Glomerular visceral epithelial cell (primary cell): ENCODE measurements at regions not wholly inside any gene's neighbourhood (a gene's known extent, or its start where the extent isn't known, plus 50 kb on each side); places are given as distances from the start of the nearest gene placed in this dataset.
"Not testable (repeated sequence)": the region's sequence is repeated elsewhere in the genome, so short reads cannot be mapped to it uniquely, and the experiment has no call there.

Source experiments
- DNase-seq: peaks from one replicate; pipeline ENCODE4 v3.0.0-alpha.2; 2016; ENCODE audit errors: extremely low spot score

DNA sequence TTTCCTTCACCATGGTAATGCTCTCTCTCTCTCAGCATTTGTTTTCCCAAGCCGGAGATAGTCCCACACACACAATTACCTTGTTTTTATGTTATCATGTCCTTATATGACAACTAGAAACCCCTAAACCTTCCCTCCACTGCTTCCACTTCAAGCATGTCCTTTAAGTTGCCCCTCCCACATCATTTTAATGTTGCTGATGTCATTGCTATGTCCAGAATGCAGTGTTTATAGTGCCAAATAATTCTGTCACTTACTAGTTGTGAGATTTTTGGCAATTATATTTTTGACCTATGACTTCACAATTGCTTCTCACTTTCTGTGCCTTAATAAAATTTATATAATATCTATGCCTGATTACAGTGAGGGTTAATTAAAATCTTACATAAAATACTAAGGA lies 645.9 kb downstream of the XPNPEP1 start:
- no peak for DNase-seq

DNA sequence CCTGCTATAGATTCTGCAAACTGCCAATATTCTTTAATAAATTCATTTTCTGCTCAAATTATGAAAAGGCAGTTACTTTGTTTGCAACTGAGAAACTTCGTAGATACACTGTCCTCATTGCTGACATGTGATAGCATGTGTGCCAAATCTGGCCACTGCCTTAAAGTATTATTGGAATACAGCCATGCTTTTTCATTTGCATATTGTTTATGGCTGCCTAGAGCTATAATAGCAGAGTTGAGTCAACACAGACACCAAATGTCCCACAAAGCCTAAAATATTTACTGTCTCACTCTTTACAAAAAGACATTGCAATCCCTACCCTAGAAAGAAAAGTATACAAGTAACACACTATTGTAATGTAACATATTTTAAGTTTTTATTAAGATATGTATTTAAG lies 647.4 kb downstream of the XPNPEP1 start:
- no peak for DNase-seq

DNA sequence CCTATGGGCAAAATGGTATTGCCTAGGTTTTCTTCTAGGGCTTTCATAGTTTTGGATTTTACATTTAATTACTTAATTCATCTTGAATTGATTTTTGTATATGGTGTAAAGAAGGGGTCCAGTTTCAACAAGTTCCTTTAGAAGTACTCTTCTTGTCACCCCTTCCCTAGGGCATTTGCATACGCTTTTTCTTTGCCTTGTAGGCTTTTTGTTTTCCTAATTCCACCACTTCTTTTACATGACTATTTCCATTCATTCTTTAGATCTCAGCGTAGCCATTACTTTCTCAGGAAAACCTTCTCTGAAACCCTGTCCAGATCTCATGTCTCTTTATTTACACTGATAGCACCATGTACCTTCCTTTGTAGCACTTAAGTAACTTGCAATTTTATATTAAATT lies 648.6 kb downstream of the XPNPEP1 start:
- no peak for DNase-seq

DNA sequence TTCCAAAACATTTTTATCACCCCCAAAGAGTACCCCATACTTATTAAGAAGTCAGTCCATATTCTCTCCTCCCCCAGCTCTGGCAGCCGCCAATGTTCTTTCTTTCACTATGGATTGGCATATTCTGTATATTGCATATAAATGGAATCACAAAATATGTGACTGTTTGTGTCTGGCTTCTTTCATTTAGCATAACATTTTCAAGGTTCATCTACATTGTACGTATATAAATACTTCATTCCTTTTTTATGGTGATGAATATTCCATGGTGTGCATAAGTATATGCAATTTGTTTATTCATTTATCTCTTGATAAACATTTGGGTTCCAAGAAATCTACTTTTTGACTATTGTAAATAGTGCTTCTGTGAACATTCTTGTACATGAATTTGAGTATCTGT lies 653.1 kb downstream of the XPNPEP1 start:
- DNase-seq: no peak

DNA sequence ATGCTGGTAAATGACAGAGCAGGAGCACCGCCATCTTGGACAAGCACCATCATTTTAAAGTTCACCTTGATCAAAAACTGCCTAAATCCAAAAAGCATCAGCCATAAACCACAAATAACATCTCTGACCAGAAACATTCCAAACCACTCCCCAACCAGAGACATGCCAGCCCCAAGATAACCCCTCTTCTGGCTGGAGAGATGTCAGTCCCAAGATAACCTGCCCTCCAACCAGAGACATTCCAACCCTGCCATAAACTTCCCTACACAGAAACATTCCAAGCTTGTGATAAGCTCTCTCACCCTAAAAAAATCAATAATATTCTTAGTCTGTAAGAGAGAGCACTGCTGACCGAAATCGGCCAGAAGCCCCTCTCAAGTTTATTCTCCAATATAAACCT lies 659.3 kb downstream of the XPNPEP1 start:
- DNase-seq: no peak

DNA sequence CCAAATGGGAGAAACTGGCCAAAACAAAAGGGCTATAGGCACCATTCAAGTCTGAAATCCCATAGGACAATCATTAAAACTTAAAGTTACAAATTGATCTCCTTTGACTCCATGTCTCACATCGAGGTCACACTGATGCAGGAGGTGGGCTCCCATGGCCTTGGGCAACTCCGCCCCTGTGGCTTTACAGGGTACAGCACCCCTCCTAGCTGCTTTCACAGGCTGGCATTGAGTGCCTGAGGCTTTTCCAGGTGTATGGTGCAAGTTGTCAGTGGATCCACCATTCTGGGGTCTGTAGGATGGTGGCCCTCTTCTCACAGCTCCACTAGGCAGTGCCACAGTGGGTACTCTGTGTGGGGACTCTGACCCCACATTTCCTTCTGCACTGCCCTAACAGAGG lies 662.1 kb downstream of the XPNPEP1 start:
- no peak for DNase-seq

DNA sequence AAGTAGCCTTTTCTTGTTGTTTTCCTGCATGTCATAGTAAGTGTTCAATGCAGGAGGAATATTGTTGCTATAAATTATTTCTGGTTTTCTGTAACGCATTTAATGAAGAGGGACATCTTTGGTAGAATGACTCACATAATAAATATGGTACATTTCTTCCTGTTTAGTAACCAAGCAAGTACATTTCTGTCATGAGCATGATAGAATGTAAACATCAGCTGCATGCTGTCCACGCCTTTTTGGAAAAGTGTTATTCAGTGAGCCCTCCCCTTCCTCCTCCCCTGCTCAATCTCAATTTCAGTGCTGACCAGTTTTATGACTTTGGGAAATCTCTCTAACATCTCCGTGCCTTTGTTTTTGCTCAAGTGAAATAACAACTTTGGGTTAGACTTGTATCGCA lies 664.0 kb downstream of the XPNPEP1 start:
- no peak for DNase-seq

DNA sequence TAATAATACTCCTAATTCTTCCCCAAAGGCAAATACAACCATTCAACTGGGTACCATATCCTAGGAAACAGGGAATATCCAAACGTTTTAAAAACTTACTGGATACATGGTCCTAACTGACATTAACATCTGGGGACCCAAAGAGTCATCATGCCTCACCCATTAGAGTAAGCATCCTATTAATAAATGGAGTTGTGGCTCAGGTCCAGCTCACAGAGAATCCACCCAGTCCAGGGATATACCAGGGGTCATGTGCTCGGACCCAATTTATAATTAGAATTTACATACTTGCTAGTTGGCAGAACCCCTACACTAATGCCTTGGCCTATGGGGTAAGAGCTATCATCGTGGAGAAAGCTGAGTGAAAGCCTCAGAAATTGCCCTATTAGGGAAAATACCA lies 670.0 kb downstream of the XPNPEP1 start:
- DNase-seq: no peak

DNA sequence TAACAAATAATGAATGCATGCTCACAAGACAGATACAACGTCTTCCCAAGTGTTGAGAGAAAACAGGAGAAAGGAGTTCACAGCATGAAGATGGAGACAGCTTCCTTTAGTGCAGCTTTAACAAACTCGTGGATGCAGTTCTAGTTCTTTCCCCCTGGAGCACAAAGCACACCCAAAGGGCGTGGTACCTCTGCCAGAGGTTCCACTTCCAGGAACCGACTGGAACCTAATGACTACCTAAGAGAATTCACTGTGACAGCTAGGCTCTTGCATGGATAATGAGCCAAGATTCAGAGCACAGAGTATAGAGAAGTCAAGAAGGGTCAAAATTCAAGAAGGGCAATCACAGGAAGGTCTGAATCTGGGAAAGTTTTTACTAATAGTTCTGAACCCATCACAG lies 673.2 kb downstream of the XPNPEP1 start:
- DNase-seq: no peak

DNA sequence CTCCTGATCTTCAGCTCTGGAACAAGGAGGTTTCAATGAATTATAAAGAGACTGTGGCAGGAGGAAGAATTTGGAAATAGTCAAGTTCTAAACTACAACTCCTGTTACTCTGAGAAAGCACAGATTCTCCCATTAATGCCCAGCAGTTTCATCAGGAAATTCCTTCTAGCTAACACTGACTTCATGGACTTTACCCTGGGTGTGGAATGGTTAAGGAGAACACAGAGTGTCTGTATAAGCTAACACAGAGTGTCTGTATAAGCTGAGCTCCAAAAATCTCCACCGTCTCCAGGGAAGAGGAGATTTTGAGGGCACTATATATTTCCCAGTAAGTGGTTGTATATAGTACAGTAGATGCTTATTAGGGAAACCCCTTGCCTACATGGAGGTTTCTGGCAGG lies 675.5 kb downstream of the XPNPEP1 start:
- no peak for DNase-seq

DNA sequence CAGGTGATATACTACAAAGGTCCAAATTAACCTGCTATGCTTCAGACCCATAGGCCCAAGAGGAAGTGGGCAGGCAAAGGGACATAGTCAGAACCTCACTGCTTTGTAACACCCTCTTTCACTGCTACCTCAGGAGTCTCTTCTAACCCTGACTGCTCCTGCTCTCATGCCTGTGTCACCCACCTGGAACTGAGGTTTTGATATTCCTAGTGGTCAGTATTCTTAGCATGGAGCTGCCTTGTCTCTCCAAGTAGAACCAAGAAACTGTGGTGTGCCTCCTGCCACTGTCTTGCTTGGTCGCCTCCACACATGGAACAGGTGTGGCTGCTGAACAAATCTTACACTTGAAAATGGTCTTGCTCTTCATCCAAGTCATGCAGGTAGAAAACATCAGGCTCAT lies 677.5 kb downstream of the XPNPEP1 start:
- DNase-seq: no peak

DNA sequence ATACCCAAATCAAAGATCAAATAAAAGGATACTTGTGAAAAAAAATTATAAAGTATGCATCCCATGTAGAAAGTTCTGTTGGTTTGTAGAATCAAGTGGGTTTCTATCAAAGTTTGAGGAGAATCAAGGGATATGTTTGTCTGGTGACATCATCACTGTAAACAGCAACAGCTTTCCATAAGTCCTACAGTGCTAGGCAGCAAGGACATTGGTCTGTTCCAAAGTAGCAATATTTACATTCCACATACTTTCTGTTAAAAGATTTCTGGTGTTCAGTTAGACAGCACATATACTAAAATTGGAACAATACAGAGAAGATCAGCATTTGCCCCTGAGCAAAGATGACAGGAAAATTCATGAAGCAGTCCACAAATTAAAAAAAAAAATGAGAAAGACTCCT lies 683.9 kb downstream of the XPNPEP1 start:
- DNase-seq: no peak

DNA sequence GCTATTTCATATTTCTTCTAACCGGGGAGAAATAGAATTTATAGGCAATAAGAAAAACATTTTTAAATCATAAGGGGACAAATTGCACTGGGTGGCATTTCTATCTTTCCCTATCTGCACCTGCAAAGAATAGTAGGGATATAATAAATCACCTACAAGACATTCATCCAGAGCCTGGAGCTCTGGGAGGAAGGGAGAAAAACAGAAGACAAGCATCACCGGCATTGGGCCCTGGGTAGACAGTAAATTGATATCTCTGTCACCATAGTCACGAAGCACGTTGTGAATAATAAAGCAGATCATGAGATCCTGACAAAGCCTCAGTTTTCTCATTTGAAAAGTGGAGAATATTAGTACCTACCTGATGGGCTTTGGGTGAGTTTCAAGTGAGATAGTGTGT lies 685.6 kb downstream of the XPNPEP1 start:
- no peak for DNase-seq

DNA sequence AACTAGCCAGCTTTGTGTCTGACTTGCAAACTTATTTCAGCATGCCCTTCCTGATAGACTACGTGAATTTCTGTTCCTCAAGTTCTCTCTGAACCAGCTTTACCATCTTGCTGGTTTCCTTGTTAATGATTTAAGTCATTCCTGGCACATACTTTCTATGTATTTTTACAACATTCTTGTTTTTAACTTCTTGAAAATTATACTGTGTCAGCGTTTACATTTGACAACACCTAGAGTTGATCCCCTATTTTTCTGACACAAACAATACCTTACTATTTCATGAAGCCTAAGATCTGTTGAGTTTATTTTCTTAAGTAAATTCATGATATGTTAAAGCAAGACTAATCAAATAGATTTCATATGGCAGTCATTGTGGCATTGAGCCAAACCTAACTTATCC lies 686.3 kb downstream of the XPNPEP1 start:
- no peak for DNase-seq

DNA sequence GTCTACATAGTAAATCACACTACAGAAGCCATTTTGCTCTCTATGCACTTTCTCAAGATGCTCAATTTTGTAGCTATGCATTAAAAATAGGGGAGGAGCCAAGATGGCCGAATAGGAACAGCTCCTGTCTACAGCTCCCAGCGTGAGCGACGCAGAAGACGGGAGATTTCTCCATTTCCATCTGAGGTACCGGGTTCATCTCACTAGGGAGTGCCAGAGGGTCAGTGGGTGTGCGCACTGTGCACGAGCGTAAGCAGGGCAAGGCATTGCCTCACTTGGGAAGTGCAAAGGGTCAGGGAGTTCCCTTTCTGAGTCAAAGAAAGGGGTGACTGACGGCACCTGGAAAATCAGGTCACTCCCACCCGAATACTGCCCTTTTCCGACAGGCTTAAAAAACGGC lies 699.8 kb downstream of the XPNPEP1 start:
- not testable (repeated sequence) for DNase-seq

DNA sequence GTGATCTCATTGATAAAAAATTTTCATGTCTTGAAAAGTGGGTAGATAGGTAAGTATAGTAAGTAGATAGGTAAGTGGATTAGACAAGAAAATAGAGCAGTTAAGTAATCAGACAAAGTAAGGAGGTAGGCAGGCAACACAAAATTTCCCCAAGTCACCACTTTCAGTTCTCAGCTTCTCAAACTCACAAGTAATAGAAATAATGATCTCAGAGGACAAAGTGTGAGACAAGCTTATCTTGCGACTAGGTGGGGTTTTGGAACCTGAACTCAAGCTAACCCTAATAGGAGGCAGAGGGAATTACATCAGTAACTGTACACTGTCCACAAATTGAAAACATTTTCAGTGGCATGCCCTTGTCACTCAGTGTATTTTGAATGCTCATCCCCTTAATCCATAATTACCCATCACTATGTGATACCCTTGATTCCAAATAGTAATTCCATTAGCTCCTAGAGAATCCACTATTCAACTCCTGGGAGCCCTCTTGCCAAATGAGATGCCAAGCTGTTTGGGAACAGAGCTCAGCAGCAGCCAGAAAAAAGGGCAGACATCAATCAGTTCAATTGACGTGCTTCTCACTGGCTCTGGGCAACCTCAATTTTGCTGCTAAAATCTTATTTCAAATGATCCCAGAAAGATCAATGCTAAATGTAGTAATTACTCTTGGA lies 703.2 kb downstream of the XPNPEP1 start:
- DNase-seq: no peak

DNA sequence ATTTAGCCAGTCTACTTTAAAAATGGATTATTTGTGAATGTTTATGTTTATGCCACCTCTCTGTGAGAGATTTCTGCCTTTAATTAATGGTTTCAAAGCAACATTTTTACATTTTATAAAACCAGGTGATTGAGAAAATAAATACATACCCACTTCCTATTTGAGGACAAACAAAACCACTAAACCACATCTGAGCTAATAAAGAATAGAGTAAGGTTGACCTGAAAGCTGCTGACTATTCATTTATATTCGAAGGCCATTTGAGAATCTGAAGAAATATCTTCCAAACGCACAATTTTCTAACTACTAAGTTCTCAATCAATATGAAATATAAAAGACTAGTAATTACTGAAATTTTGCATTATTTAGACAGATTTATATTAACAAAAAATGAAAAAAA lies 705.1 kb downstream of the XPNPEP1 start:
- no peak for DNase-seq

DNA sequence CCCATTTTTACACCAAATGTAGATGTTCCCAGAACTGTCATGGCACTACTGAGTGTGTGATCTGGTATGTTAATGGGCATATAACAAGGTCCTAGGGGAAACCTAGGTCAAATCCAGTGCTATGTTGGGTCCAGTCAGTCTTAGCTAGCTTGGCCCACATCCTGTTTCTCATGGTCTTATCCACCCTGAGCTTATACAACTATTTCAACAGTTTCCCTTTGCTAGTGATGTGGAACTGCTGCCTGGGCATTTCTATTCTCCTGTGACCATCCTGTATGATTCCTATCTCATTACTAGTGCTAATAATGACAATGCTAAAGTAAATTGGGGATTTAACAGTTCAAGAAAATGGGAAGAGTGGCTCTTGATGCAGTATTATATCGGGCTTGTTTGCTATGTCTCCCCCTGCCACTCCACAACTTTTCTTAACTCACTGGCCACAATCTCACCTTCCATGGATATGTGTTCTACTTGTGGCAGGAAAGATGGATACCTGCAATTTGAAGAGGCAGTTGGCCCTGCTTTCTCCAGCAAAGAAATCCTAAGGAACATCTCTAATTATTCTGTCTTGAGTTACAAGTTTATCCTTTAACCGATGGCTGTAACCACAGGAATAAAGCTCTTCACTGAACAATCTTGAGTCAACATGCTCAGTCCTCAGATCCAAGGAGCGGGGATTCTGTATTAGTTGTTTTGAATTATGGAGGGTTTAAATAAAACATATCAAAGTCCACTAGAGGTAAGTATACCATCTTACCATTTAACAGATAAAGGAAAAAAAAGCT lies 707.8 kb downstream of the XPNPEP1 start:
- DNase-seq: peak; percentile 25

DNA sequence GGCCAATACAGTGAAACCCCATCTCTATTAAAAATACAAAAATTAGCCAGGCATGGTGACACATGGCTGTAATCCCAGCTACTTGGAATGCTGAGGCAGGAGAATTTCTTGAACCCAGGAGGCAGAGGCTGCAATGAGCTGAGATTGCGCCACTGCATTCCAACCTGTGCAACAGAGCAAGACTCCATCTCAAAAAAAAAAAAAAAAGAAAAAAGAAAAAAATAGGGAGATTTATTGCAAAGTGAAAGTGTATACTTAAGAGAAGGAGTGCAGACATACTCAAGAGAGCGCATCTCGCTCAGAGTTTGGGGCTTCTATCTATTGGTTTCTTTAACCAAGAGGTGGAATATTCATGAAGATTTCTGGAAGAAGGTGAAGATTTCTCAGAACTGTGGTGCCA lies 708.4 kb downstream of the XPNPEP1 start:
- DNase-seq: peak; percentile 19

DNA sequence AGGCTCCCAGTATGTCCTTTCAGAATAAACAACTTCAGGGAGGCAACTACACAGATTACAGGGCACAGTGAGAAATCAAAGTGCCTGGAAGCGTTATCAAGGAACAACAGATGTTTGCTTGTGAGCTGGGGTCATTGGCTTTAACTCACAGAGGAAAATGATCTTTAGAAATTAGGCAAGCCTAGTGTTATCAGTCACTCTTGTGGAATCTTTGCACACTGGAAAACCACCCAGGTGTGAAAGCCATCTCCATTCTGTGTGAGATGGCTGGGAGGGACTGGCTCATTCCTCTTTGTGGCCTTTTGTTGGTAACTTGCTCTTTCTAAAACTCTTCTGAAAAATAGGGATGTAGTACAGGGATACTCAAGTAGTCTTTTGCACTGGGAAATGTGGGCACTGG lies 716.0 kb downstream of the XPNPEP1 start:
- peak; percentile 36 for DNase-seq

DNA sequence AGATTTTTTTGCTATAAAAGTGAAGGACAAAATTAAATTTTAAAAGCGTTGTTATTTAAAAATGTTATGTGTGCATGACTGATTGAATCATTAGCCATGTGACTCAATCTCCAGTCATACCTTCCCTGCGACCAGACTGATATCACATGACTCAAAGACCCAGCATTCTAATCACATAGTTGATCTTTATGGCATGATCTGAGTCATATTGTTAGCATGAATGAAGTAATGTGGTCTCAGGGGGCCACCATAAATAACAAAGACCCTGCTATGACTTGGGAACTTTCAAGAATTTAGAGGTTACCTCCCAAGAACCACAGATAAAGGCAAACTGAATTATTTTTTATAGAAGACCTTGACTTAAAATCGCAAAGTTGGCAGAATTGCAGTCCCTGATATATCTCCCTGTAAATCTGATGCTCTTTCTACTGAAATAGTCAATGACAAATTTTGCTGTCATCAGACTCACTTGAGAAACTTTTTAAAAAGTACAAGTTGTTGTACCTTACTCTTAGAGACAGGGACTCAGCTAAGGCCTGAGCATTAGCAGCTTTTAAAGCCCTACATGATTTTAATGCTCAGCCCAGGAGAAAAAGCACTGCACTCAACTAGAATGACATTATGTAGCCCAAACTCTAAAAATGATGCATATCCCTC lies 717.3 kb downstream of the XPNPEP1 start:
- peak; percentile 77 for DNase-seq

DNA sequence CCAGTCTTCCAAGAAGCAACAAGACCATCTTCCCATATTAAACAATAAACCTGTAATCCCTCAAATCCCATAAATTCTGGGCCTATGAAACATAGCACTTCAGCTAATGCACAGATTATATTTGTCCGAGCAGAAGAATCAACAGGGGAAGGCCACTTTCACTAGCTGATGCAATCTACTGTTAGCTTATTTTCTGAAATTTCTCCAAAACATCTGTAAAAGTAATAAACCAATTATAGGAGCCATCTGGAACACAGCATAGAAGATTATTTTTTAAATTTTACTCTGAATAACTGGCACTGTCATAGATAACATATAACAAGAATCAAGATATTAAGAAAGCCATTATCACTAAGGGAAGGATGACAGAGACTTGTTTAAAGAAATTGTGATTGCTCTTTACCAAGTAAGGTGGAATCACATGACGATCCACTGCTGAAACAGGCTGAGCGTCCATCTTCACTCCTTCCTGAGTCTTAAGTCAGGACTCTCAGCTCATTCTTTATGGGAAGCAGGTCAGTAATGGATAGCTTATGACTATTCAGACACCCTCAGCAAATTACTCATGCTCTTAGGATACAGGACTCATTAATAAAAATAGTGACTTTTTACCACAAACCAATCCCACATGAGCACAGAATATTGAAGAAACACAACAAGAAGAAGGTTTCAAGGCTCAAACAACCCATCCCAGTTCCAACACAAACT lies 719.5 kb downstream of the XPNPEP1 start:
- peak; percentile 8 for DNase-seq

DNA sequence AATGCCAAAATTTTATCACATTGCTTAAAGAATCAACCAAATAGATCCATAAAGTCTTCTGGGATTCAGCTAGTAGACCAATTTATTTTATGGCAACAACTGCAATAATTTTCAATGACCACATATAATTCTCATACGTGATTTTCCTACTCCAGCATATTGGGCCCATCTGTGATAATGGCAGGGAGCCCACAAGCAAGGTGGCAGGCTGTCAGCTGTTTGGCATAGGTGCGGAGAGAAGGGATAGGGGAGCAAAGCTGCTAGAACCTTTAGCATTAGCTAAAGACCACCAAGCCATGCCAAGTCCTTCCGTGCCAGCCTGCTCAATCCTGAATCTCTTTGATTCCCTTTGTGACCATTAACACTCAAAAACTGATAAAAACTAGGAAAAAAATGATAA lies 721.2 kb downstream of the XPNPEP1 start:
- DNase-seq: no peak
